H1 (cell line): ENCODE measurements at regions not wholly inside any gene's neighbourhood (a gene's known extent, or its start where the extent isn't known, plus 50 kb on each side); places are given as distances from the start of the nearest gene placed in this dataset.
A peak's percentile ranks its signal among the peaks of the same experiment; 100 is the strongest.

Experiments
- CTCF ChIA-PET: fragments of 300-600 bp; sonication (Branson Sonifier 250); formaldehyde crosslinking; loops from one replicate; lab custom pipeline; 2021; ENCODE audit not compliant: partially characterized antibody; lab: Charles Lee
- POLR2A ChIA-PET: fragments of 300-600 bp; sonication (Branson Sonifier 250); formaldehyde crosslinking; loops from one replicate; lab custom pipeline; 2021; ENCODE audit warnings: inconsistent platforms; ENCODE audit not compliant: partially characterized antibody; lab: Charles Lee
- DNase-seq, 2 experiments: peaks; one replicate each; pipeline versions ENCODE4 v3.0.0 to v3.0.0-alpha.2; 2010 to 2022; ENCODE audit warnings: low spot score in 2 of 2, low read depth in 1 of 2, mixed read lengths in 1 of 2
- FAIRE-seq: peaks from 2 replicates; lab custom pipeline; 2011; peaks lifted over from hg19 to GRCh38; lab: Jason Lieb, UNC
- H2AFZ ChIP-seq: 2 replicates; pipeline ENCODE4 v1.8.1; 2012; ENCODE audit warnings: low read length, inconsistent platforms
- H2AK5ac ChIP-seq: 2 replicates; pipeline ENCODE4 v1.6.1; 2013; ENCODE audit warnings: low read depth, low read length
- H2BK120ac ChIP-seq: replicated peaks from 2 replicates; pipeline ENCODE3; 2013; ENCODE audit warnings: low read depth, low read length, inconsistent platforms
- H2BK12ac ChIP-seq: 2 replicates; pipeline ENCODE4 v1.6.1; 2013; ENCODE audit warnings: low read depth, low read length
- H2BK15ac ChIP-seq: 2 replicates; pipeline ENCODE4 v1.6.1; 2013; ENCODE audit warnings: low read length
- H2BK20ac ChIP-seq: 2 replicates; pipeline ENCODE4 v1.6.1; 2013; ENCODE audit warnings: low read length
- H2BK5ac ChIP-seq: 2 replicates; pipeline ENCODE4 v1.6.1; 2013; ENCODE audit warnings: low read depth, low read length
- H3K14ac ChIP-seq: 2 replicates; pipeline ENCODE4 v1.6.1; 2013; ENCODE audit warnings: inconsistent platforms; ENCODE audit not compliant: insufficient read length
- H3K18ac ChIP-seq: 2 replicates; pipeline ENCODE4 v1.6.1; 2013; ENCODE audit warnings: low read length; ENCODE audit errors: extremely low read depth
- H3K23ac ChIP-seq: 2 replicates; pipeline ENCODE4 v1.6.1; 2013; ENCODE audit warnings: inconsistent platforms; ENCODE audit not compliant: insufficient read length
- H3K23me2 ChIP-seq: 2 replicates; pipeline ENCODE4 v1.6.1; 2013; ENCODE audit warnings: low read depth, low read length
- H3K27ac ChIP-seq: 2 replicates; pipeline ENCODE4 v1.6.1; 2011; ENCODE audit warnings: low read depth, low read length, inconsistent platforms
- H3K27me3 ChIP-seq, 4 experiments: replicated peaks in 1 of 4; 1 replicate in 1 of 4; 2 replicates in 3 of 4; pipeline versions ENCODE4 v1.6.1 to v1.8.1; 2011 to 2013; ENCODE audit warnings: low read length in 3 of 4, mild to moderate bottlenecking in 3 of 4, inconsistent platforms in 2 of 4, mixed read lengths in 2 of 4, moderate library complexity in 1 of 4; ENCODE audit not compliant: control insufficient read depth in 3 of 4, insufficient read depth in 3 of 4; ENCODE audit errors: extremely low read depth in 1 of 4
- H3K36me3 ChIP-seq, 4 experiments: 2 replicates each; pipeline versions ENCODE4 v1.6.1 to v1.8.1; 2011 to 2013; ENCODE audit warnings: mild to moderate bottlenecking in 4 of 4, low read length in 3 of 4, moderate library complexity in 2 of 4, control low read depth in 1 of 4, inconsistent platforms in 1 of 4; ENCODE audit not compliant: insufficient read depth in 4 of 4, control insufficient read depth in 2 of 4
- H3K4ac ChIP-seq: replicated peaks from 2 replicates; pipeline ENCODE3; 2013; ENCODE audit warnings: low read length, low read depth, mixed read lengths, inconsistent platforms; ENCODE audit not compliant: insufficient read length
- H3K4me1 ChIP-seq, 4 experiments: replicated peaks in 1 of 4; 1 replicate in 1 of 4; 2 replicates in 3 of 4; pipeline versions ENCODE4 v1.6.1 to v1.8.1; 2011 to 2013; ENCODE audit warnings: low read length in 3 of 4, inconsistent platforms in 2 of 4, mixed read lengths in 1 of 4; ENCODE audit not compliant: insufficient read depth in 4 of 4, control insufficient read depth in 3 of 4
- H3K4me2 ChIP-seq, 2 experiments: 2 replicates each; pipeline versions ENCODE4 v1.6.1 to v1.8.1; 2011 to 2013; ENCODE audit warnings: low read depth in 2 of 2, low read length in 2 of 2, control low read depth in 1 of 2, inconsistent platforms in 1 of 2, mild to moderate bottlenecking in 1 of 2; ENCODE audit not compliant: insufficient read depth in 1 of 2
- H3K4me3 ChIP-seq, 4 experiments: fragments of 200-600, 300-600 bp in 1 of 4; sonication (generic), shearing (Covaris generic), sonication (Bioruptor Twin) in 1 of 4; 2 replicates each; pipeline versions ENCODE4 v1.5.1 to v1.8.1; 2011 to 2016; ENCODE audit warnings: low read length in 4 of 4, low read depth in 3 of 4, control low read depth in 2 of 4, inconsistent platforms in 2 of 4, mild to moderate bottlenecking in 2 of 4, mixed read lengths in 1 of 4, moderate library complexity in 1 of 4; ENCODE audit not compliant: insufficient read depth in 2 of 4; ENCODE audit errors: extremely low read depth in 1 of 4
- H3K56ac ChIP-seq: replicated peaks from 2 replicates; pipeline ENCODE3; 2013; ENCODE audit warnings: low read depth, mild to moderate bottlenecking, mixed read lengths, low read length, inconsistent platforms; ENCODE audit not compliant: insufficient read length
- H3K79me1 ChIP-seq: 2 replicates; pipeline ENCODE4 v1.6.1; 2013; ENCODE audit warnings: low read depth, low read length, control low read depth
- H3K79me2 ChIP-seq, 2 experiments: 2 replicates each; pipeline versions ENCODE4 v1.6.1 to v1.8.1; 2012 to 2013; ENCODE audit warnings: low read length in 2 of 2, mild to moderate bottlenecking in 2 of 2, inconsistent platforms in 1 of 2; ENCODE audit not compliant: insufficient read depth in 2 of 2, control insufficient read depth in 1 of 2
- H3K9ac ChIP-seq, 4 experiments: replicated peaks in 1 of 4; 1 replicate in 1 of 4; 2 replicates in 3 of 4; pipeline versions ENCODE4 v1.6.1 to v1.8.1; 2011 to 2013; ENCODE audit warnings: low read depth in 3 of 4, low read length in 3 of 4, control low read depth in 2 of 4, mild to moderate bottlenecking in 2 of 4, moderate library complexity in 2 of 4, inconsistent platforms in 1 of 4; ENCODE audit errors: extremely low read depth in 1 of 4
- H3K9me3 ChIP-seq, 2 experiments: 2 replicates each; pipeline versions ENCODE4 v1.6.1 to v1.8.1; 2012 to 2013; ENCODE audit warnings: mild to moderate bottlenecking in 2 of 2, moderate library complexity in 2 of 2, control low read depth in 1 of 2, inconsistent platforms in 1 of 2, low read depth in 1 of 2, low read length in 1 of 2, mixed read lengths in 1 of 2; ENCODE audit not compliant: insufficient read depth in 2 of 2
- H4K20me1 ChIP-seq, 2 experiments: replicated peaks in 1 of 2; 2 replicates each; pipeline versions ENCODE3 to v1.8.1; 2011 to 2013; ENCODE audit warnings: inconsistent platforms in 2 of 2, low read length in 2 of 2, mild to moderate bottlenecking in 1 of 2; ENCODE audit not compliant: insufficient read depth in 2 of 2, control insufficient read depth in 1 of 2
- H4K5ac ChIP-seq: 2 replicates; pipeline ENCODE4 v1.6.1; 2013; ENCODE audit warnings: low read length, low read depth, mixed read lengths, inconsistent platforms; ENCODE audit not compliant: insufficient read length
- H4K8ac ChIP-seq: 2 replicates; pipeline ENCODE4 v1.8.0; 2013; ENCODE audit warnings: mild to moderate bottlenecking, moderate library complexity, low read length, inconsistent platforms; ENCODE audit not compliant: insufficient read depth; ENCODE audit errors: extremely low read depth
- H4K91ac ChIP-seq: replicated peaks from 2 replicates; pipeline ENCODE3; 2013; ENCODE audit warnings: low read length, mixed read lengths, inconsistent platforms; ENCODE audit not compliant: insufficient read length
- BRCA1 ChIP-seq: IDR thresholded peaks from 2 replicates; pipeline ENCODE4 v1.6.1; 2012; ENCODE audit warnings: low read depth, low read length, improper control_type of control experiment
- HDAC6 ChIP-seq: IDR thresholded peaks from one replicate; pipeline ENCODE4 v1.7.1; 2012; ENCODE audit warnings: low read depth, mild to moderate bottlenecking, inconsistent platforms, low read length, moderate library complexity
- POLR2A ChIP-seq, 2 experiments: IDR thresholded peaks; 1 replicate in 1 of 2; 2 replicates in 1 of 2; pipeline ENCODE4 v1.6.1; 2011; ENCODE audit warnings: low read depth in 2 of 2, low read length in 2 of 2, mild to moderate bottlenecking in 2 of 2; ENCODE audit errors: control extremely low read depth in 1 of 2
- POLR2AphosphoS5 ChIP-seq: IDR thresholded peaks from 2 replicates; pipeline ENCODE4 v1.6.1; 2011; ENCODE audit warnings: low read depth, low read length
- TAF1 ChIP-seq: IDR thresholded peaks from 2 replicates; pipeline ENCODE4 v1.6.1; 2011; ENCODE audit warnings: mild to moderate bottlenecking, low read depth, low read length
- TAF7 ChIP-seq: optimal IDR thresholded peaks from 2 replicates; pipeline ENCODE3; 2011; ENCODE audit warnings: low read depth, mild to moderate bottlenecking, inconsistent platforms, low read length, moderate library complexity, borderline replicate concordance
- YY1 ChIP-seq: IDR thresholded peaks from 2 replicates; pipeline ENCODE4 v1.6.1; 2011; ENCODE audit warnings: low read depth, mild to moderate bottlenecking, low read length
- WGBS, 2 experiments: shearing (Covaris generic) in 1 of 2; methylation state at CpG; one replicate each; pipeline versions ENCODE4 v1.1.6 to v1.1.7; 2013 to 2015; ENCODE audit warnings: low lambda C conversion rate in 2 of 2, mixed read lengths in 2 of 2, inconsistent platforms in 1 of 2, low coverage in 1 of 2, missing lambda C conversion rate in 1 of 2; ENCODE audit not compliant: insufficient replicate concordance in 2 of 2, insufficient coverage in 1 of 2, insufficient read length in 1 of 2; ENCODE audit errors: extremely low coverage in 1 of 2, missing lambda C conversion rate in 1 of 2; 5-methylcytosine and 5-hydroxymethylcytosine counted together
- TF ChIP-seq, protein P1 (sequence below): IDR thresholded peaks from 2 replicates; pipeline ENCODE4 v1.6.1; 2012; ENCODE audit warnings: inconsistent platforms

DNA sequence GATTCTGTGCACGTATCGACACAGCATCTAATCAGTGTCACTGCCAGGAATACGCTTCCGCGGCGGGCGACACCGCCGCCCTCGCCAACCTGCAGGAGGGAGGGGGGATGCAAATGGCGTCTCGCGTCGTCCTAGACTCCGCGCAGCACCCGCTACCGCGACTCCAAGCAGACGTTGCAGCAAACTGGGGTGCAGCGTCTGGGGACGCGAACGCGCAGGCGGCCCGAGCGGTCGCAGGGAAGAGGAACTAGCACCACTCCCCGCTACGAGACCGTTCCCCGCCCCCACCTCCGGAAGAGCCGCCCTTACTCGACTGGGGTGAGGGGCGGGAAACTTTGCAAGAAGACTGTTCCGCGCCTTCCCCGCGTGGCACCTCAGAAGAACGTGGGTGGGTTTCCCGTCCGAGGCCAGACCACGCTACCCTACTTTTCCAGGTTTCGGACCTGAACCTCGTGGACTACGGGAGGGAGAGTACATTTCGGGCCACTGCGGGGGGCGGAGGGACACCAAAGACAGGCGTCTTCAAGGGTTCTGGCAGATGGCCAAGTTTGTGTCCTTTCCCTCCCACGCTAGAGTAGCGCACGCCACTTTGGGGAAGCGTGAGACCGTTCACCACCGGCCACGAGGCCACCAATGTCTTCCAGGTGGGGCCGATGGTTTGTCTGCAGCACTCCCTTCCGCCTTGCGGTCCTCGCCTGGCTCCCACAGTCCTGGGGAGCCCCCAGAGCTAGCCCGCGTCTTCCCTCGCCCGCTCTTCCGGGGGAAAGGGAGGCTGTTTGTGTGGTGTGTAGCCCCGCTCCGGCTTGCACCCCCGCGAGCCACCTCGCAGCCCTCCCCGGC is 78.0 kb upstream of the BCOR start:
- Histone ChIP-seq H2BK20ac (peak overlapping the region; percentile 21; the same call in 1 of the 2 replicates), H4K8ac (peak overlapping the region; percentile 89), H2AFZ (no peak overlapping the region), H4K91ac (peak overlapping the region; percentile 93), H3K18ac (peak overlapping the region; percentile 98), H3K79me1 (no peaks in the 10 kb centered on the region), H2BK12ac (peak overlapping the region; percentile 60; the same call in 1 of the 2 replicates), H3K4me1 (peaks cover 0 to 19% (median 9%) of the 10 kb centered on the region in 4 experiments; a peak in 6 of 7 replicates), H2BK120ac (peak overlapping the region; percentile 55), H3K56ac (peak overlapping the region; percentile 77), H2BK15ac (no peak overlapping the region), H3K27ac (peak overlapping the region; percentile 88), H3K36me3 (no peaks in the 10 kb centered on the region), H3K4ac (peak overlapping the region; percentile 94), H3K4me3 (peak overlapping the region; percentile 56 to 69 (median 61)), H4K5ac (peak overlapping the region; percentile 75), H3K23ac (no peak overlapping the region), H2AK5ac (peak overlapping the region; percentile 88; the same call in 1 of the 2 replicates), H3K9me3 (no peaks in the 10 kb centered on the region), H3K4me2 (peak overlapping the region; percentile 64 to 83), H3K27me3 (peaks cover 0 to 7% (median 0%) of the 10 kb centered on the region in 4 experiments; a peak in 2 of 7 replicates), H2BK5ac (peak overlapping the region; percentile 84; the same call in 1 of the 2 replicates), H3K14ac (no peak overlapping the region), H4K20me1 (no peaks in the 10 kb centered on the region), H3K9ac (peak overlapping the region; percentile 52 to 85 (median 74)), H3K23me2 (peaks cover 7% of the 10 kb centered on the region; the same call in 1 of the 2 replicates), H3K79me2 (peaks cover 0 to 29% of the 10 kb centered on the region in 2 experiments; a peak in 2 of 4 replicates)
- peak in 1 of 2 experiments; percentile 56 for DNase-seq
- WGBS, 2 experiments: 1% methylated on average over 20 of the region's 74 CpGs; no CpG with 5 or more reads in 1 of the 2 experiments
- no peak for FAIRE-seq
- POLR2A ChIA-PET: interaction anchor here (0.8 to 2.3 kb wide), 17 partner anchors 8 to 83 kb away, joined by 3 to 16 read pairs (median 4); partner anchors contain the start of gene BCOR
- TF ChIP-seq HDAC6 (no peak), TAF1 (0 out of 2 replicates have a peak, but pooled peaks have one; percentile 24), POLR2AphosphoS5 (peak; percentile 51), TAF7 (peak; percentile 42), BRCA1 (no peak), POLR2A (IDR thresholded peaks at IDR 0.05; ENCODE audit: control extremely low read depth in 1 of 2, low read depth in 2 of 2, low read length in 2 of 2) (peak in 1 of 2 experiments; percentile 5; a peak in 1 of 3 replicates), YY1 (peak; percentile 57; the same call in 1 of the 2 replicates)
- TF ChIP-seq, protein P1, sequence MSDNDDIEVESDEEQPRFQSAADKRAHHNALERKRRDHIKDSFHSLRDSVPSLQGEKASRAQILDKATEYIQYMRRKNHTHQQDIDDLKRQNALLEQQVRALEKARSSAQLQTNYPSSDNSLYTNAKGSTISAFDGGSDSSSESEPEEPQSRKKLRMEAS: no peak; the same call in 1 of the 2 replicates
- CTCF ChIA-PET: no interaction called here
